SU-DHL-6 (cell line): ENCODE measurements at regions not wholly inside any gene's neighbourhood (a gene's known extent, or its start where the extent isn't known, plus 50 kb on each side); places are given as distances from the start of the nearest gene placed in this dataset.
"Not testable (repeated sequence)": the region's sequence is repeated elsewhere in the genome, so short reads cannot be mapped to it uniquely, and the experiment has no call there.

Experiments
- H2AFZ ChIP-seq: fragments of 200-600 bp; sonication (generic); 2 replicates; pipeline ENCODE4 v1.6.1; 2014; ENCODE audit warnings: low read depth, mild to moderate bottlenecking, moderate library complexity, mixed read lengths, antibody characterized with exemption, low read length; ENCODE audit not compliant: severe bottlenecking
- H3F3A ChIP-seq: fragments of 200-600 bp; shearing (Covaris generic); 2 replicates; pipeline ENCODE4 v1.6.0; 2016; ENCODE audit warnings: antibody characterized with exemption, mild to moderate bottlenecking; ENCODE audit not compliant: insufficient read depth
- H3K27ac ChIP-seq: fragments of 200-600 bp; sonication (generic); 2 replicates; pipeline ENCODE4 v1.5.1; 2016; ENCODE audit warnings: low read depth, mild to moderate bottlenecking, low read length, moderate library complexity, mixed read lengths
- H3K27me3 ChIP-seq: fragments of 200-600 bp; sonication (generic), shearing (Covaris generic); 2 replicates; pipeline ENCODE4 v1.6.0; 2014; ENCODE audit warnings: mild to moderate bottlenecking, low read length
- H3K36me3 ChIP-seq: fragments of 200-600 bp; sonication (generic); 2 replicates; pipeline ENCODE4 v1.6.1; 2014; ENCODE audit warnings: mild to moderate bottlenecking, low read length, mixed read lengths
- H3K4me2 ChIP-seq: fragments of 300-600, 200-600 bp; shearing (Covaris generic), sonication (generic); 2 replicates; pipeline ENCODE4 v1.6.0; 2014; ENCODE audit warnings: low read length, low read depth, mild to moderate bottlenecking; ENCODE audit not compliant: poor library complexity, severe bottlenecking
- H3K4me3 ChIP-seq: fragments of 200-600 bp; sonication (generic); 2 replicates; pipeline ENCODE4 v1.5.1; 2014; ENCODE audit warnings: antibody characterized with exemption, low read length, mild to moderate bottlenecking, mixed read lengths; ENCODE audit not compliant: insufficient read depth, poor library complexity, severe bottlenecking
- H3K79me2 ChIP-seq: fragments of 200-600 bp; sonication (generic); 2 replicates; pipeline ENCODE4 v1.6.1; 2014; ENCODE audit warnings: mild to moderate bottlenecking, low read length, moderate library complexity; ENCODE audit not compliant: insufficient read depth
- H3K9ac ChIP-seq: fragments of 200-600 bp; sonication (generic); 2 replicates; pipeline ENCODE4 v1.7.0; 2014; ENCODE audit warnings: mild to moderate bottlenecking, low read length
- H3K9me2 ChIP-seq: fragments of 200-600 bp; sonication (generic); replicated peaks from 2 replicates; pipeline ENCODE4 v1.6.1; 2014; ENCODE audit warnings: low read length; ENCODE audit not compliant: insufficient read depth
- H3K9me3 ChIP-seq: fragments of 200-600 bp; sonication (generic); 2 replicates; pipeline ENCODE4 v1.6.1; 2014; ENCODE audit warnings: low read length, mixed read lengths; ENCODE audit not compliant: insufficient read depth
- H4K20me1 ChIP-seq: fragments of 200-600 bp; sonication (generic); 2 replicates; pipeline ENCODE4 v1.6.1; 2014; ENCODE audit warnings: low read depth, mild to moderate bottlenecking, antibody characterized with exemption, low read length, moderate library complexity, mixed read lengths
- EZH2phosphoT487 ChIP-seq: fragments of 200-600 bp; sonication (generic), shearing (Covaris generic); conservative IDR thresholded peaks from 2 replicates; pipeline ENCODE4 v1.6.1; 2018; ENCODE audit warnings: mild to moderate bottlenecking, antibody characterized with exemption, low read length, moderate library complexity, mixed read lengths
- TF ChIP-seq, protein P1 (sequence below): fragments of 200-600 bp; sonication (generic); IDR thresholded peaks from one replicate; pipeline ENCODE4 v1.5.1; 2017; ENCODE audit warnings: antibody characterized with exemption, mild to moderate bottlenecking, low read length, moderate library complexity; ENCODE audit not compliant: insufficient read depth, poor library complexity, severe bottlenecking

DNA sequence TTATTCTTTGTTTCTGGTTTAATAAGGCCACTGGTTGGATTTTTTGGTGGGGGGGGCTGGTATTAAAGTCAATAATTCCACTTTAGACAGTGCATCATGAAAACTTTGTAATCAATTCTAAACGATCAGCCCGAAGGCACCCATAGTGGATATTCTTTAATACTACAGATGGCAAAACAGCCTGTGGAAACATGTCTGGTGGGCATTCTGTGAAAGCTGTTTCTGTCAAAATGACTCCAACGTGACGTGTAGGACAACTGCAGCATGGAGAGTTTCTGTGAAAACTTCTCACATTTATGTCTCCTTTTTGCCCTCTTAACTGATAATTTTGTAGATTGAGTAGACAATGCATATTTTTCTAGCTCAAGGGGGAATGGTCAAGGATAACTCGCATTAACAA is 185.8 kb upstream of the FLRT2 start:
- H4K20me1 ChIP-seq = no peaks in the 10 kb centered on the region
- no peak overlapping the region for H3K9ac ChIP-seq
- H3K27me3 ChIP-seq = no peaks in the 10 kb centered on the region
- no peaks in the 10 kb centered on the region for H3K79me2 ChIP-seq
- H3K36me3 ChIP-seq = no peaks in the 10 kb centered on the region
- no peak overlapping the region for H3K4me2 ChIP-seq
- H3K4me3 ChIP-seq = no peak overlapping the region
- no peak for TF ChIP-seq EZH2phosphoT487
- TF ChIP-seq, protein P1, sequence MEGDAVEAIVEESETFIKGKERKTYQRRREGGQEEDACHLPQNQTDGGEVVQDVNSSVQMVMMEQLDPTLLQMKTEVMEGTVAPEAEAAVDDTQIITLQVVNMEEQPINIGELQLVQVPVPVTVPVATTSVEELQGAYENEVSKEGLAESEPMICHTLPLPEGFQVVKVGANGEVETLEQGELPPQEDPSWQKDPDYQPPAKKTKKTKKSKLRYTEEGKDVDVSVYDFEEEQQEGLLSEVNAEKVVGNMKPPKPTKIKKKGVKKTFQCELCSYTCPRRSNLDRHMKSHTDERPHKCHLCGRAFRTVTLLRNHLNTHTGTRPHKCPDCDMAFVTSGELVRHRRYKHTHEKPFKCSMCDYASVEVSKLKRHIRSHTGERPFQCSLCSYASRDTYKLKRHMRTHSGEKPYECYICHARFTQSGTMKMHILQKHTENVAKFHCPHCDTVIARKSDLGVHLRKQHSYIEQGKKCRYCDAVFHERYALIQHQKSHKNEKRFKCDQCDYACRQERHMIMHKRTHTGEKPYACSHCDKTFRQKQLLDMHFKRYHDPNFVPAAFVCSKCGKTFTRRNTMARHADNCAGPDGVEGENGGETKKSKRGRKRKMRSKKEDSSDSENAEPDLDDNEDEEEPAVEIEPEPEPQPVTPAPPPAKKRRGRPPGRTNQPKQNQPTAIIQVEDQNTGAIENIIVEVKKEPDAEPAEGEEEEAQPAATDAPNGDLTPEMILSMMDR = no peak
- no peaks in the 10 kb centered on the region for H3K9me2 ChIP-seq
- no peak overlapping the region for H3K27ac ChIP-seq
- no peaks in the 10 kb centered on the region for H3K9me3 ChIP-seq
- H3F3A ChIP-seq = no peaks in the 10 kb centered on the region
- H2AFZ ChIP-seq = no peak overlapping the region

DNA sequence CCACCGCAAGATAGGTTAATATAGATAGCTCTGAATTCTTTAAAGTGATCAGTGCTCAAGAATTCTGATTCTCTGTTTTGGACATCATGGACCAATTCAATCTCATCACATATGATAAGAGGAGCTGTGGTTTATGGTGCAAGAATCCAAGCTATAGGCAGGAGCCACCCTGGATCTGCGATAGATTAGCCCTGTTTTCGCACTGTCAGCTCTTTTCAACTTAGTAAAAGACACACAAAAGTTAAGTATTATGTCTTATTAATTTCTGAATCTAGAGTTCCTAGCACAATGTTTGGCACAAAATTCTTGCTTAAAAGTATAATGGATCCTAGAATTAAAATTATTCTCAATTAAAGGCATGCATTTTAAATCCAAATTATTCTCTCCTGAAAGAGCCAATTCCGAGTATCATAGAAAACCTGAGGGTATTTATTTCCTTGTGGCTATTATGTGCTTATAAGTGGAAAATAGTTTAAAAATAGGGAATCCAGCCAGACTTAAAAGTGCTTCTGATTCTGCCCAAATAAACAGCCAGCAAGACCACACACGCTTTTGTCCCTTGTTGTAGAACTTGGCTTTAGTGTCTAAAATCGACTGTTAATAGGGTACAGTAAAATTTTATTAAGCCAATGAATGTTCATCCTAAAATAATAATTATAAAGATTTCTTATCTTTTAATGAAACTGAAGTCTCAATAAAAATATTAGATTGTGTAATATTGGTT is 184.9 kb upstream of the FLRT2 start:
- Histone ChIP-seq H2AFZ (no peak overlapping the region), H4K20me1 (no peaks in the 10 kb centered on the region), H3K79me2 (no peaks in the 10 kb centered on the region), H3K9me3 (no peaks in the 10 kb centered on the region), H3K9me2 (no peaks in the 10 kb centered on the region), H3K27ac (no peak overlapping the region), H3K36me3 (no peaks in the 10 kb centered on the region), H3K27me3 (no peaks in the 10 kb centered on the region), H3F3A (no peaks in the 10 kb centered on the region), H3K4me2 (no peak overlapping the region), H3K4me3 (no peak overlapping the region), H3K9ac (no peak overlapping the region)
- TF ChIP-seq, protein P1 = no peak
- TF ChIP-seq EZH2phosphoT487 = no peak

DNA sequence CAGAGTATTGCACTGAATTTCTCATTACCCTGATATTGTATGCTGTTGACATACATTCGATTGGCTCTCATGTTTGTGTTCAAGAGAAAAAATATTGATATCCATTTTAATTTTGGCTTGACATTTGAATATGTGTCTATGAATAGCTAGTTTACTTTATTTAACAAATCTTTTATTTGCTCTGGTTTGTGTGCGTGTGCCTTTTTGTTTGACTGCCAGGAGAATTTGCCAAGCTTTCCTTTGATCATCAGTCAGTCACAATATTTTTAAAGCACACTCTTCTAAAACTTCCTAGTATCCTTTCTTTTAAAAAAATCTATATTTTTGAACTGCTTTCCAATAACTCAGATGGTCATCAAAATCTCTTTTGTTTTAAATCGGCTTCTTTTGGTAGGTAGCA is 179.3 kb upstream of the FLRT2 start:
- no peak overlapping the region for H3K4me3 ChIP-seq
- no peaks in the 10 kb centered on the region for H4K20me1 ChIP-seq
- no peak overlapping the region for H3K27ac ChIP-seq

DNA sequence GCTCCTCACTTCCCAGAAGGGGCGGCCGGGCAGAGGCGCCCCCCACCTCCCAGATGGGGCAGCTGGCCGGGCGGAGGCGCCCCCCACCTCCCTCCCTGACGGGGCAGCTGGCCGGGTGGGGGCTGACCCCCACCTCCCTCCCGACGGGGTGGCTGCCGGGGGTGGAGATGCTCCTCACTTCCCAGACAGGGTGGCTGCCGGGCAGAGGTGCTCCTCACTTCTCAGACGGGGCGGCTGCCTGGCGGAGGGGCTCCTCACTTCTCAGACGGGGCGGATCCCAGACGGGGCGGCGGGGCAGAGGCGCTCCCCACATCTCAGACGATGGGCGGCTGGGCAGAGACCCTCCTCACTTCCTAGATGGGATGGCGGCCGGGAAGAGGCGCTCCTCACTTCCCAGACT is 177.4 kb upstream of the FLRT2 start:
- not testable (repeated sequence) for H3F3A ChIP-seq, H3K27ac ChIP-seq, H2AFZ ChIP-seq, H3K79me2 ChIP-seq, H3K4me3 ChIP-seq, H4K20me1 ChIP-seq, H3K9me3 ChIP-seq, H3K36me3 ChIP-seq, H3K27me3 ChIP-seq, H3K4me2 ChIP-seq, H3K9me2 ChIP-seq, H3K9ac ChIP-seq

More for the DNA sequence above, 179.3 kb upstream of the FLRT2 start:
- H3K9me3 ChIP-seq = no peaks in the 10 kb centered on the region
- no peaks in the 10 kb centered on the region for H3K9me2 ChIP-seq
- H3F3A ChIP-seq = no peaks in the 10 kb centered on the region
- H3K36me3 ChIP-seq = no peaks in the 10 kb centered on the region
- no peak overlapping the region for H3K4me2 ChIP-seq
- no peak overlapping the region for H3K9ac ChIP-seq
- TF ChIP-seq EZH2phosphoT487 = no peak
- TF ChIP-seq, protein P1 = no peak
- no peaks in the 10 kb centered on the region for H3K27me3 ChIP-seq
- no peak overlapping the region for H2AFZ ChIP-seq
- no peaks in the 10 kb centered on the region for H3K79me2 ChIP-seq
